ENCODE measurements at regions not wholly inside any gene's neighbourhood (a gene's known extent, or its start where the extent isn't known, plus 50 kb on each side); places are given as distances from the start of the nearest gene placed in this dataset.

DNA sequence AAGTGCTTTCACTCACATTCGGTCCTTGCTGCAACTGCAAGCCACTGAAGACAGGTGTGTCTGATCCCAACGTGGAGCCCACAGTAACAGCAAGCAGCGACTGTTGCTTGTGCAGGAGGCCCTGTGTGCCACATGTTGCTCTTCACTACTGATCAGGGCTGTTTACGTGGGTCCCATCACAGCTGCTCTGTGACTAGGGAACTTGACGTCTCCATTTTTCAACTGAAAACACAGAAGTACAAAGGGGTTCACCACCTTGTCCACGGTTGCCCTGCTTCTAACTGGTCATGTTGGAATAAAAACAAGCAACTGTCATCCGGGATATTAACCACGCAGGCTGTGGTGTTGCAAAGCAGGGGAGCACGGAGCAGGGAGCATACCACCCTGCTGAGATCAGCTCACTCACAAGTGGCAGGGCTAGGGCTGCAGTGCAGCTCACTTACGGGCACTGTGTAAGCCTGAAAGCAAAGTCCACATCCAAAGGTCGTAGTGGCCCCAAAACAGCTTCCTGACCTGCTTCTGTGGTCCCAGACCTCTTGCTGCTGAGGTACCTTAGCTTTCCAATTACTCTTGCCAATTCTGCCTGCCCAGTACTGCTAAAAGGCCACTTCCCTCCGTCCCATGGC, 105.8 kb upstream of the DUSP22 start:
- H3F3A ChIP-seq (ENCODE audit: insufficient read depth, low read depth), result no peaks in the 10 kb centered on the region
- H3K9me2 ChIP-seq (ENCODE audit: insufficient read depth), result no peaks in the 10 kb centered on the region
- no peaks in the 10 kb centered on the region for H4K20me1 ChIP-seq (ENCODE audit: insufficient read depth)
- peaks cover 25% of the 10 kb centered on the region; the same call in 1 of the 2 replicates for H3K27me3 ChIP-seq (ENCODE audit: insufficient read depth, low read depth)
- H3K9me3 ChIP-seq (ENCODE audit: insufficient read depth, low read depth), result no peaks in the 10 kb centered on the region
- no peak overlapping the region for H3K4me2 ChIP-seq
- no peaks in the 10 kb centered on the region for H3K79me2 ChIP-seq (ENCODE audit: low read depth)
- no peak for DNase-seq
- no peak overlapping the region for H2AFZ ChIP-seq
- no peaks in the 10 kb centered on the region for H3K36me3 ChIP-seq (ENCODE audit: low read depth)
- no TSS peak for BruUV-seq (replicated peaks)
- H3K4me1 ChIP-seq (replicated peaks; ENCODE audit: insufficient read depth), result no peaks in the 10 kb centered on the region
- TF ChIP-seq EZH2 (IDR thresholded peaks at IDR 0.05; ENCODE audit: low read depth), result no peak
- TF ChIP-seq, protein P1, sequence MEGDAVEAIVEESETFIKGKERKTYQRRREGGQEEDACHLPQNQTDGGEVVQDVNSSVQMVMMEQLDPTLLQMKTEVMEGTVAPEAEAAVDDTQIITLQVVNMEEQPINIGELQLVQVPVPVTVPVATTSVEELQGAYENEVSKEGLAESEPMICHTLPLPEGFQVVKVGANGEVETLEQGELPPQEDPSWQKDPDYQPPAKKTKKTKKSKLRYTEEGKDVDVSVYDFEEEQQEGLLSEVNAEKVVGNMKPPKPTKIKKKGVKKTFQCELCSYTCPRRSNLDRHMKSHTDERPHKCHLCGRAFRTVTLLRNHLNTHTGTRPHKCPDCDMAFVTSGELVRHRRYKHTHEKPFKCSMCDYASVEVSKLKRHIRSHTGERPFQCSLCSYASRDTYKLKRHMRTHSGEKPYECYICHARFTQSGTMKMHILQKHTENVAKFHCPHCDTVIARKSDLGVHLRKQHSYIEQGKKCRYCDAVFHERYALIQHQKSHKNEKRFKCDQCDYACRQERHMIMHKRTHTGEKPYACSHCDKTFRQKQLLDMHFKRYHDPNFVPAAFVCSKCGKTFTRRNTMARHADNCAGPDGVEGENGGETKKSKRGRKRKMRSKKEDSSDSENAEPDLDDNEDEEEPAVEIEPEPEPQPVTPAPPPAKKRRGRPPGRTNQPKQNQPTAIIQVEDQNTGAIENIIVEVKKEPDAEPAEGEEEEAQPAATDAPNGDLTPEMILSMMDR (conservative IDR thresholded peaks at IDR 0.05), result no peak
- intact Hi-C loops (cut with micrococcal nuclease; ENCODE audit: unreplicated experiment), result loop anchor here (5.0 kb wide), 3 partner anchors 221 to 611 kb away; no protein-coding TSS in a partner anchor
- CTCF ChIA-PET, result no interaction called here
- no peak overlapping the region for H3K4me3 ChIP-seq
- no peak overlapping the region for H3K27ac ChIP-seq
- POLR2A ChIA-PET (ENCODE audit: unreplicated experiment), result no interaction called here

DNA sequence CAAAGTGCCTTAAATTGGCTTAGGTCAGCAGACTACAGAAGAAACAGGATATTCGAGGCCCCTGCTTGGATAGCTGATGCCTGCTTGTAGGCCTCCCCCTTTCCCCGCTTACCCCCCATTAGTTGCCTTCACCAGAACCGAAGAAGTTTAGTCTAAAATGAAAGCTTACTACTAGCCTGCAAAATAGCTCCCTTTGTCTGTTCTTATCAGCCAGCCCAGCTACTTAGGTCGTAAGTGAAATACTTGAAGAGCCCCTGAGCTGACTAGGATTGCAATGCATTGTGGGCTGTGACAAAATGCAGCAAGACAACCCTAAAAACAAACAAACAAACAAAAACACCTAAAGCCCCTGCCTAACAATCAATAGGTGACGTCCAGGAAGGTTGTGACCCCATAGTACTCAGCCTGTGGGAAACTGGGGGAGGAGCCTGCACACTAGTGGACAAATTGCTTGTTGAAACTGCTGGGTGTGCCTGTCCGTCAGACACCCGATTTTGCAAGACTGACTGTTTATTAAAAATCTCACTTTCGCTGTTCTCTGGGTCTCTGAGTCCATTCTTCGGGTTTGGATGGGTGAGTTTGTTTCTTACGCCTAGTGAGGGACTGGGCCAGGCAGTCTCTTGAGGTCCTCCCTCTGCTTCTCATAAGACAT, 105.0 kb upstream of the DUSP22 start:
- ChIA-PET POLR2A (ENCODE audit: unreplicated experiment) (no interaction called here), CTCF (no interaction called here)
- H3K9me3 ChIP-seq (ENCODE audit: insufficient read depth, low read depth), result no peaks in the 10 kb centered on the region
- H3F3A ChIP-seq (ENCODE audit: insufficient read depth, low read depth), result no peaks in the 10 kb centered on the region
- no peak for DNase-seq
- no TSS peak for BruUV-seq (replicated peaks)
- H3K79me2 ChIP-seq (ENCODE audit: low read depth), result no peaks in the 10 kb centered on the region
- TF ChIP-seq EZH2 (IDR thresholded peaks at IDR 0.05; ENCODE audit: low read depth), result no peak
- TF ChIP-seq, protein P1 (conservative IDR thresholded peaks at IDR 0.05), result no peak
- peaks cover 23% of the 10 kb centered on the region; the same call in 1 of the 2 replicates for H3K27me3 ChIP-seq (ENCODE audit: insufficient read depth, low read depth)
- H3K9me2 ChIP-seq (ENCODE audit: insufficient read depth), result no peaks in the 10 kb centered on the region
- no peak overlapping the region for H3K4me3 ChIP-seq
- intact Hi-C loops (cut with micrococcal nuclease; ENCODE audit: unreplicated experiment), result loop anchor here (5.0 kb wide), 3 partner anchors 220 to 610 kb away; no protein-coding TSS in a partner anchor
- H3K27ac ChIP-seq, result no peak overlapping the region
- no peaks in the 10 kb centered on the region for H4K20me1 ChIP-seq (ENCODE audit: insufficient read depth)
- H3K36me3 ChIP-seq (ENCODE audit: low read depth), result no peaks in the 10 kb centered on the region
- no peak overlapping the region for H3K4me2 ChIP-seq
- no peak overlapping the region for H2AFZ ChIP-seq
- H3K4me1 ChIP-seq (replicated peaks; ENCODE audit: insufficient read depth), result no peaks in the 10 kb centered on the region

DNA sequence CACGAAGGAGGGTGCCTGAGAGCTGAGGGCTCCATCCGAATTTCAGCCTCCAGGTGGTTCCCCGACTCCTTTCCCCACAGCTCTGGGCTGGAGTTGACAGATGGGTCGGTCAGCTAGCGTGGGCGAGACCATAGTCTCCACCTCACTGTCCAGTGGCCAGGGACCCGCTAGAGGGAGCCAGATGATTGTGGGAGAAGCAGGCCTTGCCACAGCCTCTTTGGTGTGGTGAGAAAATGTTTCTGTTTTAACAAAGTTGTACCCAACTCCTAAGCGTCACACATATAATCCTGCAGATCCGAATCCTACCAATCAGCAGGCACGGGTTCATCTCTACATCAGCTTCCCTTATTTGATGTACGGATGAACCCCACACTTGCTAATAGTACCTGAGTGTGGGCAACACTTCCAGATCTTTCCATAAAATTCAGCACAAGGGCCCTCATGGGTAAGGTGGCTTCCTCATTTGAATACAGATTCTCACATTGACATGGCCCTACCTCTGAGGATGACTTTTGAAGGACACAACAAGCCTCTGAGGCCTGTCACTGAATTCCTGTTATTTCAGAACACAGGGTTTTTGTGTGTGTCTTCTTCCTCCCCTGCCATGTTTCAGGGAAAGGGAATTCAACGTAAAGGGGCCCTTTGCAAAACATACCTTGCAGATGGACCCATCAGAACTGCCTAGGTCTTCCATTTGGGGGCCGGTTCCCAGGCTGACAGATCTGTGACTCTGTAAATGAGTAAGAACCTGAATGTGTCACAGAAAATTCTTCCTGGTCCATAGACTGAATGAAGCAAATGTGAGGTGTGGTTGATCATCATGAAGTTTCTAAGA, 103.2 kb upstream of the DUSP22 start:
- Histone ChIP-seq H3K4me3 (no peak overlapping the region), H3K36me3 (ENCODE audit: low read depth) (no peaks in the 10 kb centered on the region), H4K20me1 (ENCODE audit: insufficient read depth) (no peaks in the 10 kb centered on the region), H3K27me3 (ENCODE audit: insufficient read depth, low read depth) (peaks cover 12% of the 10 kb centered on the region; the same call in 1 of the 2 replicates), H3K4me2 (no peak overlapping the region), H3K79me2 (ENCODE audit: low read depth) (no peaks in the 10 kb centered on the region), H3K9me2 (ENCODE audit: insufficient read depth) (no peaks in the 10 kb centered on the region), H3K27ac (no peak overlapping the region), H3F3A (ENCODE audit: insufficient read depth, low read depth) (no peaks in the 10 kb centered on the region), H2AFZ (no peak overlapping the region), H3K9me3 (ENCODE audit: insufficient read depth, low read depth) (no peaks in the 10 kb centered on the region), H3K4me1 (replicated peaks; ENCODE audit: insufficient read depth) (no peaks in the 10 kb centered on the region)
- intact Hi-C loops (cut with micrococcal nuclease; ENCODE audit: unreplicated experiment), result loop anchor here (2.0 to 5.0 kb wide), 7 partner anchors 104 to 1248 kb away; partner anchors contain the start of gene DUSP22
- no TSS peak for BruUV-seq (replicated peaks)
- TF ChIP-seq, protein P1 (conservative IDR thresholded peaks at IDR 0.05), result peak; percentile 75
- no peak for TF ChIP-seq EZH2 (IDR thresholded peaks at IDR 0.05; ENCODE audit: low read depth)
- peak; percentile 69 to 86 for DNase-seq
- POLR2A ChIA-PET (ENCODE audit: unreplicated experiment), result no interaction called here
- CTCF ChIA-PET, result interaction anchor here (0.6 to 1.5 kb wide), 2 partner anchors 139 to 404 kb away, joined by 4 to 7 read pairs; no protein-coding TSS in a partner anchor

Data from PC-9 (cell line).